ENCODE measurements at regions not wholly inside any gene's neighbourhood (a gene's known extent, or its start where the extent isn't known, plus 50 kb on each side); places are given as distances from the start of the nearest gene placed in this dataset.

- ChIA-PET CTCF (no interaction called here), POLR2A (no interaction called here)
- no peak for TF ChIP-seq CTCF (IDR thresholded peaks at IDR 0.05; ENCODE audit: insufficient read depth, low read depth, low read length)
- H3K36me3 ChIP-seq (ENCODE audit: control insufficient read depth, insufficient read depth, low read length), result no peaks in the 10 kb centered on the region
- no peaks in the 10 kb centered on the region for H3K27me3 ChIP-seq (ENCODE audit: control insufficient read depth, insufficient read depth, low read length)
- DNase-seq (ENCODE audit: low read depth), result no peak
- no peak overlapping the region for H3K4me3 ChIP-seq (ENCODE audit: low read depth, low read length)
Observed at GRCh38 chr6:81683912-81684311, 68.6 kb downstream of the TENT5A start.

- H3K4me3 ChIP-seq (ENCODE audit: low read depth, low read length), result no peak overlapping the region
- ChIA-PET POLR2A (no interaction called here), CTCF (no interaction called here)
- no peak for TF ChIP-seq CTCF (IDR thresholded peaks at IDR 0.05; ENCODE audit: insufficient read depth, low read depth, low read length)
- H3K36me3 ChIP-seq (ENCODE audit: control insufficient read depth, insufficient read depth, low read length), result no peaks in the 10 kb centered on the region
- no peak for DNase-seq (ENCODE audit: low read depth)
- H3K27me3 ChIP-seq (ENCODE audit: control insufficient read depth, insufficient read depth, low read length), result no peaks in the 10 kb centered on the region
Observed at GRCh38 chr6:81682858-81683620, 69.4 kb downstream of the TENT5A start.

- Histone ChIP-seq H3K4me3 (ENCODE audit: low read depth, low read length) (no peak overlapping the region), H3K27me3 (ENCODE audit: control insufficient read depth, insufficient read depth, low read length) (no peaks in the 10 kb centered on the region), H3K36me3 (ENCODE audit: control insufficient read depth, insufficient read depth, low read length) (no peaks in the 10 kb centered on the region)
- no peak for DNase-seq (ENCODE audit: low read depth)
- POLR2A ChIA-PET, result no interaction called here
- CTCF ChIA-PET, result interaction anchor here (0.6 kb wide), 1 partner anchor 28 kb away, joined by 3 read pairs; no protein-coding TSS in a partner anchor
- no peak for TF ChIP-seq CTCF (IDR thresholded peaks at IDR 0.05; ENCODE audit: insufficient read depth, low read depth, low read length)
Observed at GRCh38 chr6:81682235-81682795, 70.2 kb downstream of the TENT5A start.

GRCh38 chr6:81669445-81669844 is 83.0 kb downstream of the TENT5A start:
- ChIA-PET CTCF (no interaction called here), POLR2A (no interaction called here)
- no peak overlapping the region for H3K4me3 ChIP-seq (ENCODE audit: low read depth, low read length)
- no peaks in the 10 kb centered on the region for H3K27me3 ChIP-seq (ENCODE audit: control insufficient read depth, insufficient read depth, low read length)
- no peak for TF ChIP-seq CTCF (IDR thresholded peaks at IDR 0.05; ENCODE audit: insufficient read depth, low read depth, low read length)
- no peak for DNase-seq (ENCODE audit: low read depth)
- no peaks in the 10 kb centered on the region for H3K36me3 ChIP-seq (ENCODE audit: control insufficient read depth, insufficient read depth, low read length)

- no peaks in the 10 kb centered on the region for H3K36me3 ChIP-seq (ENCODE audit: control insufficient read depth, insufficient read depth, low read length)
- CTCF ChIA-PET, result interaction anchor here (0.7 kb wide), 1 partner anchor 231 kb away, joined by 3 read pairs; no protein-coding TSS in a partner anchor
- no peak for DNase-seq (ENCODE audit: low read depth)
- H3K27me3 ChIP-seq (ENCODE audit: control insufficient read depth, insufficient read depth, low read length), result no peaks in the 10 kb centered on the region
- H3K4me3 ChIP-seq (ENCODE audit: low read depth, low read length), result no peak overlapping the region
- TF ChIP-seq CTCF (IDR thresholded peaks at IDR 0.05; ENCODE audit: insufficient read depth, low read depth, low read length), result no peak
- POLR2A ChIA-PET, result no interaction called here
Observed at GRCh38 chr6:81668615-81669047, 83.8 kb downstream of the TENT5A start.
